Activated CD8-positive, alpha-beta memory T cell treated with anti-CD3 and anti-CD28 coated beads for 48 hours (primary cell): ENCODE measurements at regions not wholly inside any gene's neighbourhood (a gene's known extent, or its start where the extent isn't known, plus 50 kb on each side); places are given as distances from the start of the nearest gene placed in this dataset.
"Not testable (repeated sequence)": the region's sequence is repeated elsewhere in the genome, so short reads cannot be mapped to it uniquely, and the experiment has no call there.

Experiments
- DNase-seq, 3 experiments: peaks; one replicate each; pipeline ENCODE4 v3.0.0-alpha.2; 2020; ENCODE audit warnings: low read depth in 2 of 3, low spot score in 2 of 3

DNA sequence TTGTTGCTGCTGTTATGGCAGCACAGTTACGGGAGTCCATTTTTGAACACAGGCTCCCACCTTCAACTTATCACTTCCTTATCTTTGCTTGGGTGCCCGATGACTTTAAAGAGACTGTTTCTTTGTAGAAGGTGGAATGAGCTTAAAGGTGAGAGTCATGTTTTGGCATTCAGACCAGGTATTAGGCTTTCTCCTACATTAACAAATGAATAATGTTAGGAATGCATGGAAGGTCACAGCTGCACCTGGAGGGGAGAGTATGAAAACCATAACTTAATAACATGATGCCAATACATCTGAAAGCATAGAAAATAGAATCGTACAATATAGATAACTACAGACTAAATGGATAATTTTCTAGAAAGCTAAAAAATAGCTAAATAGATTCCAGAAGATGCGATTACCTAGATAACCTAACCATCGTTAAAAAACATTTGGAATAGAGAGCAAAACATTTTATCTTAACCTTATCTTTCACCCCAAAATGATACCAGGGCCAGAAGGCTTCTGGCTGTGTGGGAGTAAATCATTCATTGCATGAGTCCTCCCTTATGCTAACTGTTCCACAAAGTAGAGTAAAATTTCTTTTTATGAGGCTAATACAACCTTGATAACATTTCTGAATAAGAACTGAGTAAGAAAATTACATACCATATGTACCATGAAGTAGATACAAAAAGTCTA, 126.2 kb upstream of the ADCY2 start:
- DNase-seq = no peak

DNA sequence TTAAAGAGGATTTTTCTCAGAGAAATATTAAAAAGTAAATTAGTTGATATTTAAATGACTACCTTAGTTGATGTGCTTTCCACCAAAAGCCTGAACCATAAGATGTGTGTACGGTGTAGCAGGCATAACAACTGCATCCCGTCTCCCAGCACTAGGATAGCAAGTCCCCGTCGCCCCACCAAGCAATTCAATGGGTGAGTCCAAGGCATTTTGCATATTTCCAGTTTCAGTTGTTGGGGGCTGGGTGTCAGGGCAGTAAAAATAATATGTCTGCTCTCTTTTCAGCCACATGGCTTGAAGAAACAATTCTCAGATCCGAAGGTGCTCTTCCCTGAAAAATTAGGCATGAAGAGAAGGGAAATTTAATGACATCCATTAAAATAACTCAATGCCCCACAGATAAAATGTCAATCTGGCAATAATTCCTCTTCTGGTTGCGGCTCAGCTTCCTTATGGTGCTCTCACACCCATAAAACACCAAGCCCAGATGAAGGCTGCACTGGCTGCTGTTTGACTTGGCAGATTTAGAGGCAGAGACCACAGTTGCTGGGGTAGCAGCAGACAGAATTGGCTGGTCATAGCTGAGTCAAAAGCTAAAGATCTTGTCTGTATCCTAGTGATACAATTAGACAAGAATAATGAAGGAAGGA, 124.4 kb upstream of the ADCY2 start:
- no peak for DNase-seq

DNA sequence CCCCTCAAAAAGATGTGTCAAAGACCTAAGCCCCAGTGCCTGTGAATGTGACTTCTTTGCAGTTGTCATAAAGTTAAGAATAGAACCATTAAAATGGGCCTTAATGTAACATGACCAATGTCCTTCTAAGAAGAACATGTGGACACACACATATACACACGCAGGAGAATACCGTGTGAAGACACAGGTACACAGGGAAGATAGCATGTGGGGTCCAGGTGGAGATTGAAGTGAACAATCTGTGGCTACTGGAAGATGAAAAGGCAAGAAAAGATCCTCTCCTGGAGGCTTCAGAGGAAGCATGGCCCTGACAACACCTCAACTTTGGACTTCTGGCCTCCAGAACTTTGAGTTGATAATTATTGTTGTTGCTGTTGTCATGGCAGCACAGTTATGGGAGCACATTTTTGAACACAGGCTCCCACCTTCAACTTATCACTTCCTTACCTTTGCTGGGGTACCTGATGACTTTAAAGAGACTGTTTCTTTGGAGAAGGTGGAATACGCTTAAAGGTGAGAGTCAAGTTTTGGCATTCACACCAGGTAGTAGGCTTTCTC, 123.5 kb upstream of the ADCY2 start:
- DNase-seq = no peak

DNA sequence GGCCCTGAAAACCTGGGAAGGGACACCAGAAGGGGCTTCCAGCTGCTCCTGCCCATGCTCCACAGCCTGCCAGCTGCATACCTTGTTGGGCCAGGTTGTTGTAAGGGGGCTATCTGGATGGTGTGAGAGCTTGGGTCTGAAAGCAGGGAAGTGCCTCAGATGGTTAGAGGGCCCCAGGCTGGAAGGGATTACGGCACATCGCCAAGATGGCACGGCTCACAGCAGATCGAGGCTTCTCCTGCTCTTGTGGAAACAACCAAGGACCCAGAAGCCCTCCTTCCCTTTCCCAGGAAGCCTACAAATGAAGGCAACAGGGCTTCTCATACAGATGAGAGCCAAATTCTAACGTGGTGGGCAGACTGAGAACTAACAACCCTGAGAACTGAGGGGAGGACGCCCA, 121.7 kb upstream of the ADCY2 start:
- DNase-seq = no peak

DNA sequence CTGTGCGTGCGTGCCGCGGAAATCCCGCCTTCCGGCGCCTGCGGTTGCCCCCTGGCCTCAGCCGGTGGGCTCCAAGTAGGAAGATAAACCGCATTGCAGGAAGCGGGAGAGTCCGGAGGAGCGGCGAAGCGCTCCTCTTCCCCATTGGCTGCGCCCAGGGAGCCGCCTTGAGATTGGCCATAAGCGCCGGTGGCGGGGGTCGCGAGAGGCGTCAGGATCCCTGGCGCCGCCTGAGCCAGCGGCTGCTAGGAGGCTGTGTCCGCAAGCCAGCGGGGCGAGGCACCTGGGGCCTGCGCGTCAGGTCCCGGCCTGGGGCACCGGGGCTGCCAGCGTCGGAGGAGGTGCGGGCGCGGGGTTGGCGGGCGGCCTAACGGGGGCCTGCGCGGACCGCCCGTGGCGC, 106.3 kb upstream of the ADCY2 start:
- DNase-seq = not testable (repeated sequence)

DNA sequence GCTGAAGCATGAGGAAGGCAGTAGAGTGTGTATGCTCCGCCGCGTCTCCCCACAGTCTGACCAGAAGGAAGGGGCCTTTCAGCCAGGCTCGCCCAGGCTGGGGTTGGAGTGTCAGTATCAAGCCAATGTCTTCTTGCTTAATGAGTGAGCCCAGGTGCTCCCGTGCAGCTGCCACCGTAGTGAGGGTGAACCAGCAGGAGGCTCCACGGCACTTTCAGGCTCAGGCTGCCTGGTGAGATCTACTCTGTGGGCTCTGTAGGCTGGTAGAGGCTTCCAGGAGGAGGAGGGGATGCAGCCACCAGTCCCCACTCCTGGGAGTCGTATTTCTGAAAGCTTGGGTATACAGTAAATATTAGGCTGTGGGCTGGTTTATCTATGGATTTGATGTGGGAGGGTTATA, 98.1 kb upstream of the ADCY2 start:
- DNase-seq = not testable (repeated sequence)

DNA sequence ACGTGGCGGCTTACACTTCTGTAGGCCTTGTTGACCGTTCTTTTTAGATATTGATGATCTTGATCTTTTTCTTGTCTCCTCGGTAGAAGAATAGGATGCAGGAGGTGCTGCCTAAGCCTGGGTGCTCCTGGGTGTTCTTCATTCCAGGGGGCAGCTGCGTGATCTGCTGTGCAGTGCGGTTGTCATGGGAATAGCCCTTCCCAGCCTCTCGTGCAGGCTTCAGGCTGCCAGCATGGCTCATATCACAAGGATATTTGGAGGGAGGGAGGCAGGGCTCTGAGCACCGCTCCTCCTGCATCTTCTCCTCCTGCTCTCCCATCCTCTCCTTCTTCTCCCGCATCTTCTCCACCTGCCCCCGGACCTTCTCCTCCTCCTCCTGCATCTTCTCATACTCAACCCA, 96.2 kb upstream of the ADCY2 start:
- DNase-seq = not testable (repeated sequence)

DNA sequence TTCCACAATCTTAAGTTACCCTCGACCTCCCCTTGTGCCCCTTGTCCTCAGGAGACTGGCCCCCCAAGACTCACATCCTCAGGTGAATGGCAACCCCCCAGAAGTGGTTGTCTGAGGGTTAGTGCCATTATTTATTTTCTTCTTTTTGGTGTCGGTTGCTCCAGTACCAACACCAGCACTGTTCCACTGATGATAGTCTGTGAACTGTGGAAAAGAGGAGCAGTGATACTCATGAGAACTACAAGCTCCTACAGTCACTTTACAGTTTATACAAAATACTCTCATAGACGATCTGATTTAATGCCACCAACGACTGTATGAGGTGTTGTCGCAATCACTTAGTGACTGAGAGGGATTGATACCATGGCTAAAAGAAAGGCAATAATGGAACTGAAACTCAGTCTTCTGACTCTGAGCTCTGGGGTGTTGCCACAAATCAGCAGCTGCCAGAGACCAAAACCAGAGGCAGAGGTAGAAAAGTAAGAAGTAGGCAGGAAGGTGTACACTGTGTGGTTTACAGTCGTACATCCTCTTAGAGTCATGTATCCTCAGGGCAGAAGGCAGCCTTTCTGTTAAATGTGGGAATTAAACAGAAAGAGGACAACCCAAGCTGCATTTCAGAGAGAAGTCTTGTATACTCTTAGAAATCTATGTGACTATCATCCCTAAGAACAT, 90.8 kb upstream of the ADCY2 start:
- DNase-seq = not testable (repeated sequence)

DNA sequence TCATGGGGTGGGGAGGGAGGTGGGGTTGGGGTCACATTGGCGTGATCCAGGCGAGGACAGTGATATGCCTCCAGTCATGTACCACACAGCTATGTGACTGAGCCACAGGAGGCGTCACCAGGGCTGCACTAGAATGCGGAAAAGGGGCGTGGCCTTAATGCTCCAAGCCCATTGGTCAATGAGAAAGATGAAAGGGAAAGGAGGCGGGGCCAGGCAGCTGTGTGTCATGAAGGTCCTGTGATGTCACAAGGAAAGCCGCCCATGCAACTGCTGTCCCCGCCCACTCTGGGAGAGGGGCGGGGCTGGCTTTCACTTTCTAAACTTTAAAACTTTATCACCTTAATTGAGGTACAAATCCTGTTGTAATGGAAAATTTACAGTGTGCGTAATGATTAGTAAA, 89.4 kb upstream of the ADCY2 start:
- not testable (repeated sequence) for DNase-seq

DNA sequence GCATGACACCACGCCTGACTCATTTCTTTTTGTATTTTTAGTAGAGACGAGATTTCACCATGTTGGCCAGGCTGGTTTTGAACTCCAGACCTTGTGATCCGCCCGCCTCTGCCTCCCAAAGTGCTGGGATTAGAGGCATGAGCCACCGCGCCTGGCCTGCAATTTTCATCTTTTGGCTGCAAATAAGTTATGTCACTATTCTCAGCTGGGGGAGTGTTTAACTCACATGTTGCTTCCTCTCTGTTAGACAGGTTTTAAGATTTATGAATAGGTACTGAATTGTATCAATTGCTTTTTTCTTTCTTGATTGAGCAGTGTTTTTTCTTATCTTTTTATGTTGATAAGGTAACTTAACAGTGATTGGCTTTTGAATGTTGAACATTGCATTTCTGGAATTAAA, 88.2 kb upstream of the ADCY2 start:
- DNase-seq = not testable (repeated sequence)

DNA sequence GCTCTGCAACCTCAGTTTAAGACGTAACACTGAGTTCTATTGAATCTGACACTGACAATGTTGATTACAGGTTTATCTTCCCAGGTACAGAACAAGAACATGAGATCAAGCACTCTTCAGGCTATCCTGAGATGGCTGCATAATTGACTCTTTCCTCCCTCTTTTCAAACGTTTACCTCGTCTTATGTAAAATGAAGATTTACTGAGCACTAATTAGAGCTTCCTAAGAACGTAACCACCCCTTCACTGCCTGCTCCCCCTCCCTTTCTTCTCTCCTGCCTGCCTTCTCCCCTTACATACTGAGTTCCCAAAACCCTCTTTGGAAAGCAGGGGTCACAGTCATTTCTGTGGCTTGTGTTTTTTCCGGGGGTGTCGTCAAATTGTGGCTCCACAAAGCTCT, 86.2 kb upstream of the ADCY2 start:
- DNase-seq = not testable (repeated sequence)

DNA sequence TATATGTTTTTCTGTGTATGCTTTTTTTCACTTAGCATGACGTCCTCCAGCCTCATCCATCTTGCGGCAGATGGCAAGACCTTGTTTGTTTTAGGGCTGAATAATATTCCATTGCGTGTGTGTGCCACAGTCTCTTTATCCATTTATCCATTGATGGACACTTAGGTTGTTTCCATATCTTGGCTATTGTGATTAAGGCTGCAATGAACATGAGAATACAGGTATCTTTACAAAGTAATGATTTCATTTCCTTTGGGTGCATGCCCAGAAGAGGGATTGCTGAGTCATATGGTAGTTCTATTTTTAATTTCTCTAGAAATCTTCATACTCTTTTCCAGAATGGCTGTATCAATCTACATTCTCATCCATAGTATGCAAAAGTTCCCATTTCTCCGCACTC, 85.3 kb upstream of the ADCY2 start:
- DNase-seq = not testable (repeated sequence)

DNA sequence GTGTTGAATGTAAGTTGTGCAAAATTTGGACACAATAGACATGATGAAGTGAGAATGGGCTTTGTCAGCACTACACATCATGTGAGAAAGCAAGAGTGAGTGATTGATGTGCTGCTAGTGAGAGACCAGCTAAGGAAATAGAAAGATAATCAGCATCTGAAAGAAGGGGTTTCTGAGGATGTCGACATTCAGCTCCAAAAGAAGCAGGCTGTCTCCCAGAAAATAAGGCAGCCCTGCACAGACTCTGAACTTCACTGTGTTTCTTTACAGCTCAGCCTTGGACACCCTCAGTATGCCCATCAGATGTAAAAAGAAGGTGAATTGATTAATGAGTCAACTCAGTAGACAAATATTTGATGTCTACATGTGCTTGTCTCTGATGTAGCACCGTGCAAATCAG, 80.8 kb upstream of the ADCY2 start:
- DNase-seq = no peak

DNA sequence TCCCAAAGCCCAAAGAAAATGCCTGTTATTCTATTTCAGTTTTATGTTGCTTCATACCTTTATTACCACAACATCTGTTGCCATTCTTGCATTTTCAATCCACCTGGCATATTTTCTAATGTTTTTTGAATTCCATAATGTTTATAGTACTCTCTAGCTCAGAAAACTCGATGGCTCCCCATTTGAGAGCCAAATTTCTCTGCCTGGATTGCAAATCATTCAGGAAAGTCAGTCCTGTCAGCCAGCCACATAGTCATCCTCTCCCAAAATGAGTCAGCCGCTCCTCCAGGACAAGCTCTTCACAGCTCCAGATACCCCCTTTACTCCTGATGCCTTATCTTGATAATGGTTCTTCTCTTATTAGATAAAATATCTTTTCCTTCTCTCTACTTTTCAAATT, 78.2 kb upstream of the ADCY2 start:
- DNase-seq = no peak

DNA sequence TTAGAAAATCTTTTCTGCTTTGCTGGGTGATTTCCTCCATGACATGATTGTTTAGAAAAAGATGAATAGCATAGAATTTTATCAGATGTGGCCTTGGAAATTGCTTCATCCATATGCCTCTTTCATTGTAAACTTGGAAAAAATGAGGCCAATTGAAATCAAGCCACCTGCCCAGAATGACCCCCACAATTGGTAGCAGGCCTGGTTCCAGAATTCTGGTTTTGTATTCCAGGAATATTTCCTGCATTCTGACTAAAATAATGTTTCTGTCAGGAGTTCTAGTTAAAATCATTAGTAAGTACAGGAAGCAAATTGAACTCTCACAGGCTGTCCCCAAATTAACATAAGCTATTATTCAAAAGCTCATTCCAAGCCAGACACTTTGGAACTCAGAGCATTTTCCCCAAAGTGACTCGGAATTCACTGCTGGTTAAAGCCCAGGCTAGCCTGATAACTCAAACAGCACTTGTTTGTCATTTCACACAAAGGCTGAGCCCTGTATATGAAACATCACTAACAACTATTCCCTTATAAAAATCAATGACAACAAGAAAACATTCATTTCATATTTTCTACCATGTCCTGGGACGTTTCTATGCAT, 75.1 kb upstream of the ADCY2 start:
- DNase-seq = no peak

DNA sequence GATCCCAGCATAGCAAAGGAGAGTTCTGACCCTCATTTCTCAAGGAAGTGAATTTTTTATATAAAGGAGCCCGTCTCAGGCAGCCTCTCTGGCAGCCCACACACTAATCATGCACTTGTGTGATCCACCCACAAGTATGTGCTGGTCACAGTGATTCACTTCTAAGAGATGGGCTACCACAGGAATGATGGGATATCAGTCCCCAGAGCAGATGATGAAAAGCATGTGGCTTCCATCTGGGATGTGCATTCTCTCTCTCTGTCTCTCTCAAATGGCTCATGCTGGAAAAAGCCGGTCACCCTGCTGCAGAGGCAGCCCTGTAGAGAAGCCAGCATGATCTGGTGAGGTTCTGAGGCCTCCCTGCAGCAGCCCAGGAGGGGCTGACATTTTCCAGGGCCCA, 74.2 kb upstream of the ADCY2 start:
- no peak for DNase-seq

DNA sequence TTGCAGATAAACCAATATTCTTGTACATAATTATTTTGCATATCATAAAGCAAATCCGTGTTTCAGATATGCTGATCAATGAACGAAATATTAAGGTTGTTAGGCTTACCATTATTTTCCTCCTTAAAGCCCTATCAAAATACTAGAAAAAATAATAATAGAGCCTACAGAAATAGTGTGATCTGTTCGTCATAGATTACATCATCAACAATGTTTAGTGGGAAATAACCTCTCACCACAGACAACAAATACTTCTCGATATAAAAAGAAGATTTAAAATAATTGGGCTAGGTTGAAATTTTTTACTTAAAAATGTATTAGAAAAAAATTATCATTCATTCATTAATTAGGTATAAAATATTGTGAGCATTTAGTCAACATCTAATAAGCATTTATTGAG, 71.0 kb upstream of the ADCY2 start:
- no peak for DNase-seq

DNA sequence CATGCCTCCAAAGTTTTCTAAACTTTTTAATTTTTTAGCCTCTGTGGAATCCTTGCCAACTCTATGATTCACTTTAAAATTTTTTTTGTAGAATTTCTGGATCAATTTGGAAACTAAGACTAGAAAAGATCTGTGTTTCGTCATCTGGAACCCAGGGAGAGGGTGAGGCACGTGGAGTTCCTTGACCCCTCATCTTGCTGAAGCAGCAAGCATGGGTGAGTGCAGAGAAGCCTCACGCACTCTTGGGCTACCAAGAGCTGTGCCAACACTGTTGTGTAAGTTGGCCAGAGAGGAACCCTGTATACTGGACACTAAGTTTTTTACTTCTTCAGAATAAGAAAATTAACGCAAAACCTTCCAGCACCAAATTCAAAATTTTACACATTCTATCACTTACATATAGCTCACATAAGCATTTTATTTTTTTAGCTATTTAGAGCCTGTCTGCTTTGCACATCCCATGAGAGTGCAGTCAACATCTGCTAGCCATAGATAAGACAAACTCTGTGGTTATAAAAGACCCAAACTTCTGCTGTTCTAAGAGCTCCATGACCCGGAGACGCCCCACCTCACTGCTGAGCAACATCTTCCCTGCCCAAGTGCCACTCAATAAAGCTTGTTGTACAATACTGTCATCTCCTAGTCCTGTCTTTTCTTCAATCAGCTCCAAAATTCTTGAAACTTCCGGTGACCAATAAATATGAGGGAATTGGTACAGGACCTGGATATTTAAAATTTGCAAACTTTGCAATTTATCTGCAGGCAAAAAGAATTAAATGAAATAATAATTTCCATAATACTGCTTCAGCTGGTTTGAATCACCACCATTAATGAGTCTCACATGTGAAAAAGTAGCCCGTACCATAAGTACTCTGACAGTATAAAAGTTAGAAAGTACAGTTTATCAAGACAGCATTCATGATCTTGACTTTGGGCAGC, 69.7 kb upstream of the ADCY2 start:
- no peak for DNase-seq

DNA sequence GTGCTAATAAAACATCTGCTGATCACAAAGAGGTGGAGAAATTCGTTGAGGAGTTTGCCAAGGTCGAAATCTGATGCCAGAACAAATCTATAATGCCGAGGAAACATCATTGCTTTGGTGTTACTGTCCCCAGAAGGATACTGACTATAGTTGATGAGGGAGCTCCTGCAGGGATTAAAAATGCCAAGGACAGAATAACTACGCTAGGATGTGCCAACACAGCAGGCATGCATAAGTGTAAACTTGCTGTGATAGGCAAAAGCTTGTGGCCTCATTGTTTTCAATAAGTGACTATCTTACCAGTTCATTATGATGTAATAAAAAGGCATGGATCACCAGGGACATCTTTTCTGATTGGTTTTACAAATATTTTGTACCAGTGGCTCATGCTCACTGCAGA, 66.8 kb upstream of the ADCY2 start:
- no peak for DNase-seq

DNA sequence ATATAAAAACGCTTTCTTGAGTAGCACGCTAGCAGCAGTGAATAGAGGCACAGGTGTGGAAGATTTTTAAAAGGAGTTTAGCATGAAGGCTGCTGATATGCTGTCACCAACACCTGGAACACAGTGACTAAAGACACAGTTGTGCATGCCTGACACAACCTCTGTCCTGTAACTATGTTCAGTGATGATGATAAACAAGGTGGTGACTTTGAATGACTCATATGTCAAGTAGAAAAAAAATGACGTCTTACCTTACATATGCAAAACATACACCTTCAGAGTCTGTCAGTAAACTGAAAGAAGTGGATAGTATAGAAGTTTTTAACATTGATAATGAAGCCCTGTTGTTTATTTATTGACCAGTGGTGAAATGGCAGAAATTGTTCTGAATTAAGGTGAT, 66.2 kb upstream of the ADCY2 start:
- no peak for DNase-seq

DNA sequence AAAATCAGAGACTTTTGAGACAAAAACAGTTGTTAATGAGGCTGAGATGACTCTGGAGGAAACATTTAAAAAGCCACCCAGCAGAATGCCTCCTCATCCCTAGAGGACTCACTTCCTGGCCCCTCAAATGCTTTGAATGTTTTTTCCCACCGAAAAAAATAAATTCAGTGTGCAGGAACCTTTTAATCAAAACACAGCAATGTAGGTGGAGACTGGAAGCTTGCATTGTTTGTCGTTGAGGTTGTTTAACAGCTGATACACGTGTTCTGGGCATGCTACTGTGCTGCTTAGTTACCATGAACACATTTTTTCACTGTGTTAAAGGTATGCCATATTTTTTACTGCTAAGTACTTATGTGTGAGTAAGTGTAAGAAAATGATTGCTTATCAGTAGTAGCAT, 65.7 kb upstream of the ADCY2 start:
- no peak for DNase-seq
